T47D (cell line): ENCODE measurements at regions not wholly inside any gene's neighbourhood (a gene's known extent, or its start where the extent isn't known, plus 50 kb on each side); places are given as distances from the start of the nearest gene placed in this dataset.

Source experiments
- DNase-seq, 2 experiments: peaks; one replicate each; pipeline versions ENCODE4 v3.0.0 to v3.0.0-alpha.2; 2011 to 2012; ENCODE audit warnings: low read depth in 1 of 2, low spot score in 1 of 2
- JUND ChIP-seq: IDR thresholded peaks from 2 replicates; pipeline ENCODE4 v1.6.1; 2012; ENCODE audit warnings: low read depth
- in situ Hi-C: cut with HindIII; loops from 2 replicates; pipeline ENCODE4 v1.10.0; 2016; ENCODE audit warnings: low sequenced_read_pairs, low pct_unique_long_range_greater_than_20kb

DNA sequence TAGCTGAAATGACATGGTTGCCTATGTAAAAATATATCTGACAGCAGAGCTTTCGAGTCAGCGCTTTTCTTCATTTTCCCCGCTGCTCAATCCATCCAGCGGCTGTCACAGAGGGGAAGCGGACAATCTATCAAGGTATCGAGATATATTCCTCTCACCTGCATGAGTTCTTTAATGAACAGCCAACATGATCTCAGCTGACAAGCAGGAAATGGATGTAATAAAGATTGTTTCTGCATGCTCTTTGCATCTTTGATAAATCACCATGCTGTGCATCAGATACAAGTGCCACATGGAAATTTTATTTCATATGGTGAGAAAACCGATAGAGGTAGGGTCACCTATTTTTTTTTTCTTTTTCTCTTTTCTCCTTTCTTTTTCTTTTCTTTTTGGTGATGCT lies 602.3 kb upstream of the MMS22L start:
- in situ Hi-C loops = no loop called here
- DNase-seq = no peak

DNA sequence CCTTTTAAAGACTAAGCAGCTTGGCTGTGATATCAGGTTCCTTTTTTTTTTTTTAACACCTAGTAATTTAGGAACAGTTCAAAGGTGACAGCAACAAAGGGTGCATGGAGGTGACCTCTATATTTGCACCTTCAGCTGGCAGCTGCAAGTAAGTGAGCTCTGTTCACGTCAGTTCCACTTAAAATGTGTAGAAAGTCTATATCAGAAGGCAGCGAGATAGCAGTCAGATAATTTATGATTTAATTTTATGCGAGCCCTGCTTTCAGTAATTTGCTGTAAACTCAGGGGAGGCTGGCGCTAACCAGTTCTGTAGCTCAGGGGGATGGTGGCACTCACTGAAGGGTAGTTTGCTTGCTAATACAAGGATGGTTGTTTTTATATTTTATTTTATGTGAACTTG lies 602.8 kb upstream of the MMS22L start:
- DNase-seq = no peak
- in situ Hi-C loops = no loop called here
- TF ChIP-seq JUND = no peak

More for the DNA sequence above, 602.3 kb upstream of the MMS22L start:
- no peak for TF ChIP-seq JUND

DNA sequence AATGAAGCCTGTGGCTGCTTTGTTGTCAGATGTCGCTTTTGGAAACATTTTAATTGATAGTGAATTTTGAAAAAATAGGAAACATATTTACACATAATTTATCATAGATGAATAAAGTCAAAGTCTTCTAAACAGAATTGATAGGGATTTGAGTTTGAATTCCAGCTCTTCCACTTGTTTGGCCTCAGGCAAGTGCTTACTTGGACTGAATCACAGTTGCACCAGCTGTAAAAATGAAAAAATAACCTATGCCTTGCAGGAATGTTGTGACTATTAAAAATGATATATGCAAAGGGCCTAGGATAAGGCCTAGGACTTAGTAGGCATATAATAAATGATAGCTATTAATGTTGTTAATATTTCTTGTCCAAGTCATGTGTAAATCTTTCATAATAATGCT lies 618.5 kb upstream of the MMS22L start:
- DNase-seq = no peak
- no peak for TF ChIP-seq JUND
- in situ Hi-C loops = no loop called here

DNA sequence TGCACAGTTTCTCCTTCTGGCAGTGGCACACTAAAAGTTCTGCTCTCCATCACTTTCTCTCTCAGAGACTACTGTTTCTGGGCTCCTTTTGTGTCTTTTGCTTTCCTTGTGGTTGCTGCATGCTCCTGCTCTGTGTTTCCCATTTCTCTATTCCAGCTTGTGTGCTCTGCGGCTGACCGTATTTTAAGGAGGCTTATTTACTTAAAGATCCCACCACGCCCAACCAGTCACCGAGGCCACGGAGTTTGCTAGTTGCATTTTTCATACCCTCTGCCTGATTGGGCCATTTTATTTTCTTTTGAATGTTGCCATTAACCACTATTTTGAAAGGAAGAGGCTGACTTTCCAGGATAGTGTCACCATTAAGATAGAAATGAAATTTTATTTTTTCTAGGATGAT lies 626.4 kb upstream of the MMS22L start:
- DNase-seq = no peak
- in situ Hi-C loops = no loop called here
- no peak for TF ChIP-seq JUND

DNA sequence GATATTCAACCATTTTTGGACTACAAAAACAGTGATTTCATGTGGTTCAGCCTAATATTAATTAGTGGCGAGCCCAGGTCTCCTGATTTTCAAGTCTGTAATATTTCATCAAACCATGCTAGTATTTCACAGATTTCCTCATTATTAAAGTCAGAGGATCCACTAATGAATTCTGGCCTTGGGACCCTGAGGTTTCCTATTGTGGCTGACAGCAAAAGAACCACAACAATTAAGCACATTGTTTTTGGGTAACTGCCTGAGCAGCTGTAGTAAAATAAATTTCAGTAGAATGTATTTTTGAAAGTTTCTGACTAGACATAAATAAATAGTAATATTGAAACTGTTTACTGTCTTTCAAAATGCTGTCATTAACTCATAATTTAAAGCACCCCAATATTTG lies 630.7 kb upstream of the MMS22L start:
- no peak for DNase-seq
- no peak for TF ChIP-seq JUND
- in situ Hi-C loops = no loop called here

DNA sequence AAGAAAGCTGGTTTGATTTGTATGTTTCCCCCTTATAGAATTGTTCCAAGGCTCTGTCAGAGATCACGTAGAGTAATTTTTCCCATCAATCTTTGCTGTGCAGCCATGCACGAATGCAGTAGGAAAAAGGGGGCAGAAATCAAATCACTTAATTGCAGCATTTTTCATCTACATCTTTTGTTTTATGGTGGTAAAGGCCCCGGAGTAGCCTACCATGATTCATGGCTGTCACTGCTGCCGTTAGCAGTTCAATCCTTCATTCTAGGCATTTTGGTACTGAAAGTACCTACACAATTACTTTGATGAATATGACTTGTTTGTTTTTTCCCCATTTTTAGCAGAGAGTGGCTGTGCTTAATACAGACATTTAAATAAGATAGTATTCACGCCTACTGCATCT lies 631.9 kb upstream of the MMS22L start:
- in situ Hi-C loops = no loop called here
- no peak for TF ChIP-seq JUND
- no peak for DNase-seq

DNA sequence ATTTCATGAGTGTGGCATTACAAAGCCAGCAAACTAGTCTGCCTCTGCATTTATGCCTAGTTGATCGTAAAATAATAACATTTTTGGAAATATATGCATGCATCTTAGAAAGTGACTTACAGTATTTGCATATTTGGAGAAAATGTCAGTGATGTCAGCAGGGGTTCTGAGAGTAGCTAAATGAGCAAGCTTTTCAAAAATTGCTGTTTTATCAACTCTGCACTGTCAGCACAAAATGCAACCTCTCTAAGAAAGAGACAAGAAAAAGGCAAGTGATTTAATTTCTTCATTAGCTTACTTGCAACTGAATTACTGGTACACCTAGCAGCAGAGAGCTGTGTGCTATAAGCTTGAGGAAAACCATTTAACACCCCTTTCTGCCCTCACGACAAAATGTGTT lies 632.5 kb upstream of the MMS22L start:
- DNase-seq = no peak
- in situ Hi-C loops = no loop called here

DNA sequence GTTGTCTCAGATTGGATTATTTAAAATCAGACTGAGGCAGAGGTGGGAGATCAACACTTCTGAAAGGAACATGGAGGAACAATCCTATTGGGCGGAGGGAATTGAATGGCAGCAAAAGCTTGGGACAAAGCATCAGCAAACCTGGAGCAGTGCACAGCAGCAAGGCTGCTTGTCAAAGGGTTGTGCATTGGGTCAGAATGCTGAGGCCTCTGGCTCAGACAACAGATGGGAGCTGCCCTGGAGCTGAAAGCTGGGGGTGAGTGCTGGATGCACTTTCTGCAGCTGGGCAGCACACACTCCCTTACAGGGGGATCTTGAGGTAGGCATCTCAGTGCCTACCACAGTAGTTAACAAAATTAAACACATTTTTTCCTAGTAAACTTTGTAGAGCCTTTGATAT lies 634.4 kb upstream of the MMS22L start:
- TF ChIP-seq JUND = no peak
- no peak for DNase-seq
- in situ Hi-C loops = no loop called here

More for the DNA sequence above, 632.5 kb upstream of the MMS22L start:
- TF ChIP-seq JUND = no peak

DNA sequence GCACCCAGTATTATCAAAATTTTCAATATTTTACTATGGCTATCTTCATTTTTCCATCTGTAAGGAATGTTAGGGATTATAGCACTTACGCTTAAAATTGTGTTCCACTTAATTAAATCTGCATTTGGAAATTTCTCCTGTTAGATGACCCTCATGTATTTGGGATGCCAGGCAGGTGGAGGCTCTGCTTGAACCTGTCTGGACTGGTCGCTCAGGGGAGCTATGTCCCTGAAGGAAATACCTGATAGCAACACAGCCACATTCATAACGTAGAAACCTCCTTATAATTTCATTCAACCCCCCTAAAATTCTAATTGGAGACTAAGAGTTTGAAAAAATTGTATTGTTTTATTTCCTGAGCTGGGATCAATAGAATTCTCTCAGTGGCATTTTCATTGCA lies 636.0 kb upstream of the MMS22L start:
- in situ Hi-C loops = no loop called here
- no peak for TF ChIP-seq JUND

DNA sequence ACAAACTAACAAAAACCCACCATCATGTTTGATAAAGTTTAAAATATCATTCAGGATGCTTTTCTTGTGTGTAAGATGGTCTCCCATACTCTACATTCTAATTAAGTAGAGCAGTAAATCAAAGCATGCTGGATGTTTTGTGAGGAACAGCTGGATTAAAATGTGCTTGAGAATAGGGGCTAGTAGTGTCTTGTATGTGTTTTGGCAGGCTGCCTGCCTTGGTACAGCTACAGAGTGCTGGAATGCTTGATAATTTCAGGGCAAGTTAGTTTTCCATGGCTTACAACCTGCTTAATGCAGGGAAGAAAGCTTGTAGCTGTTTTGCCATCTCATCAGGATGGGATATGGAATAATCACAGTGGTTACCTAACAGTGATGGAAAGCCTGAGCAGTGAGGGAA lies 636.6 kb upstream of the MMS22L start:
- DNase-seq = no peak
- in situ Hi-C loops = no loop called here
- TF ChIP-seq JUND = no peak

More for the DNA sequence above, 636.0 kb upstream of the MMS22L start:
- DNase-seq = no peak

DNA sequence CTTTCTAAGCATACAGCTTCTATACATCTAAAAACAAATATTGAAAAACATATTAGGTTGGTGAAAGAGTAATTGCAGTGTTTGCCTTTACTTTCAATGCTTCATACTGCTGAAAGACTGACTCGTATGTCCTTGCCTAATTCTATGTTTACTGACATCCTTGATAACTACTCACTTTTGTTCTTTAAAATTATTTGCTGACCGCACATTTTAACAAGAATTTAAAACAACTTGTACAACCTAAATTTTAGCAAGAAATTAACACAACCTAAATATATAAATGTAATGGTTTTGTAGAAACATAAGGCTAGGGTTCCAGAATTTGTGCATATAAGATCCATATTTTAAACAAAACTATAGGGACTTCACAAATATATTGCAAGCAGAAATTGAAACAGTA lies 640.2 kb upstream of the MMS22L start:
- in situ Hi-C loops = no loop called here
- no peak for DNase-seq
- no peak for TF ChIP-seq JUND

DNA sequence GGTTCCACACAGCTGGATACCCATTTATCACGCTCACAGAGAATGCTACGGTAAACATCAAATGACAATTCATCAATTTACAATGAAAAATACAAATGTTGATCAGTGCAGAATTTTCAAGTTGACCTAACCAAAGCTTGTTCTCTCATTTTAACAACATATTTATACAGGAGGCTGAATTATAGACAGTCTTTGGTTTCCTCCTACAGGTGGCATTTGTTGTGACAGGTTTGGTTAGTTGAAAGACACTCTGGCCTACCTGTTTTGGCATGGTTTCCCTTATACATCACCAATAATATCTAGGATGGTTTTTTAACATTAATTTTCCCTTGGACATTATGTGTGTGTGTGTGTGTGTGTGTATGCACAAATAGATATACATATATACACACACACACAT lies 642.5 kb upstream of the MMS22L start:
- peak in 1 of 2 experiments; percentile 46 for DNase-seq
- in situ Hi-C loops = no loop called here
- no peak for TF ChIP-seq JUND

DNA sequence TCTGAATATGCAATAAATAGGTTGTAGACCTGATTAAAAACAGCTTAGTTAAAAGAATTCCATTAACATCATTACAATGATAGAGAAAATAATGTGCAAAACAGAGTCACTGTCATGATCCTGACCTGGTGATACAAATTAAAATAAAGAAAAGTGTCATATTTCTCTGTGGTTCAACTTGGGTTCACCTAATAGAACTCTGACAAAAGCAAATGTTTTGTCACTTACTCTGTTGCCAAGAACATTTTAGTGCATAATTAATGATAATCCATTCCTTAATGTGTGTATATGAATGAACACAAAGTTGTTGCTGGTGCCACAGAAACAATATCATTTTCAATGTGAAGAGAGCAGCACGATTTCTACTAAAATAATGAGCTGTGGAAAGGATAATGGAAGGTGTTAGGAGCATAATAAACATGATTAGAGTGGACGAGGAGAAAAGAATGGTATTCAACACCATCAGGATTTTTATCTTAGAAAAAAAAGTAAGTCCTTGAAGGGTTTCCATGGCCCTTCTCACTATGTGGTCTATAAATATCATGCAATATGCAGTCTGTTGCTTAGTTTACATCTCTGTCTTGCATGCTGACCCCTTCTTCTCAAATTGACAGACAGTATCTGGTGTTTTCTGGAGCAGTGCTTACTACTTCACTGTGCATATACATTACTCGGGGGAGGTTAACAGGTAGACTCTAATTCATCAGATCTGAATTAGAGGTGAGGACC lies 656.6 kb upstream of the MMS22L start:
- TF ChIP-seq JUND = no peak
- no peak for DNase-seq
- in situ Hi-C loops = no loop called here

DNA sequence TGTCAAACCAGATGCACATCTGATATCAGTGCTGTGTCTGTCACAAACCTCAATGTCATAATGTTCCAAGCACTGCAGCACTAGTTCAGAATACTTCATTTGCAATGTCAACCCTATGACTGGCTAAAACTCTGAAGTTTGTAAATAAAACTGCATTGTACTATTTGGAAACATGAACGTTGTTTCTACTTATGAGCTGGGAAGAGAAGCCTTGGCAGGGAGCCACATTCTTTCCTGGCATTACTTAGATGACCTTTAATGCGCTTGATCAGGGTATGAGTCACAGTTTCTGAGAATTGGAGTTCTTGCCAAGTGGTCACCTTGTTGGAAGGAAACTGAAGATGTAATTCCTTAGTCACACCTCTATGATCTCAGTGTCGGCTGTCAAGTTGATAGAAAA lies 664.8 kb upstream of the MMS22L start:
- in situ Hi-C loops = no loop called here
- no peak for TF ChIP-seq JUND
- peak in 1 of 2 experiments; percentile 1 for DNase-seq
